H54 (cell line): ENCODE measurements at regions not wholly inside any gene's neighbourhood (a gene's known extent, or its start where the extent isn't known, plus 50 kb on each side); places are given as distances from the start of the nearest gene placed in this dataset.

Experiments
- DNase-seq: peaks from one replicate; pipeline ENCODE4 v3.0.0; 2011; ENCODE audit warnings: low spot score, mixed read lengths; ENCODE audit not compliant: insufficient read length
- FAIRE-seq: peaks from 3 replicates; lab custom pipeline; 2011; peaks lifted over from hg19 to GRCh38; lab: Jason Lieb, UNC
- POLR2A ChIP-seq: IDR thresholded peaks from 2 replicates; pipeline ENCODE4 v1.6.1; 2011; ENCODE audit warnings: low read depth, mild to moderate bottlenecking, low read length

DNA sequence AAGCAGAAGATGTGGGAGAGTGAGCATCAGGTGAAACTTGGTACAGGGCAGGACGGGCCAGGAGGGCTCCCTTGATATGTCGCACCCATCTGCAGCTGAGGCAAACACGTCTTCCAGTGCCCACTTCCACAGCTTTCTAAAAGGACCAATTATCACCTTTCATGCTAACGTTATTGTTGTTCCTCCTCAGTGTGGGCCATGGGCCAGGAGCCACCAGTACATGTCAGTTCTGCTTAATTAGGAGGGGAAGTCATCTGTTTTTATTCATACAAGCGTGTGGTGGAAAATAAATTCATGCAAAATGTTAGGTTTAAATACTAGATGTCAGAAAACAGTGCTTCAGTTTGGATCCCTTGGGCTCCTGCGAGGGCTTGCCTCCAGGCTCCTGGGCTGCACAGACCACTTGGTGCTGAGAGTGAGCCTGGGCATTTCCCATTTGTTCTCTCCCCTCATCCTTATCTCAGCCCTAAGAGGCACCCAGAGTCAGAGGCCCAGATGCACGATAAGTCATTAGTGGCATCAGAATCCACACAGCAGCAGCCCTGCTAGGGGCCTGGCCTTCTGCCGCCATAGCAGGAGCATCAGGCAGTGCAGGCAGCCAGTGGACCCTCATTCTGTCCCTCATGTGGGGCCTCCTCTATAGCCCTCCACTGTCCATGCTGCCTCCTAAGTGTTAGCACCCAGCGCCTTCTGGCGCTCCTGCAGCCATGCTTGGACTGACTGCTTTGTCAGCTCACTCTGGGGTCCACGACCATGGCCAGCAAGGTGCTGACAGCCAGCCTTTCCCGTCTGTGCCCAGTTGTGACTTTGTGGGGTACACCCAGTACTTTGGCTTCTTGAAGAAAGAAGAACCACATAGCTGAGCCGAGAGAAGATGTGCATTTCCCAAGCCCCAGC is 539.8 kb upstream of the RAB6C start:
- DNase-seq (no peak), FAIRE-seq (no peak)
- TF ChIP-seq POLR2A = no peak

DNA sequence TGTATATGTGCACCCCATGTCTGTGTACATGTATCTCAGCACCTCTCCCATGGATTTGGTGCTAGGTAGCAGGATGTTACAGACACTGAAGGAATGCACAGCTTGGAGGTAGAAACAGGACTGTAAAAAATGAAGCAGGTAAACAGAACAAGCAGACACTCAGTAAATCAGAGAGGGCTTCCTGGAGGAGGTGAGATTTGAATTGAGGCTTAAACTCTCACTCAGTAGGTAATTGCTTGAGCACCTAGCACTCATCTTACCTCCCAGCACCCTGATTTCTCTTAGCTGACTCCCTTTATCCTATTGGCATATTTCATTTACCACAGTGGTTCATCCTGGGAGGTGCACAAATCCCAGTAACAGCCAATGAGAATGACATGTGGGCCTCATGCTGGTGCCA is 537.9 kb upstream of the RAB6C start:
- no peak for TF ChIP-seq POLR2A
- FAIRE-seq (no peak), DNase-seq (no peak)

DNA sequence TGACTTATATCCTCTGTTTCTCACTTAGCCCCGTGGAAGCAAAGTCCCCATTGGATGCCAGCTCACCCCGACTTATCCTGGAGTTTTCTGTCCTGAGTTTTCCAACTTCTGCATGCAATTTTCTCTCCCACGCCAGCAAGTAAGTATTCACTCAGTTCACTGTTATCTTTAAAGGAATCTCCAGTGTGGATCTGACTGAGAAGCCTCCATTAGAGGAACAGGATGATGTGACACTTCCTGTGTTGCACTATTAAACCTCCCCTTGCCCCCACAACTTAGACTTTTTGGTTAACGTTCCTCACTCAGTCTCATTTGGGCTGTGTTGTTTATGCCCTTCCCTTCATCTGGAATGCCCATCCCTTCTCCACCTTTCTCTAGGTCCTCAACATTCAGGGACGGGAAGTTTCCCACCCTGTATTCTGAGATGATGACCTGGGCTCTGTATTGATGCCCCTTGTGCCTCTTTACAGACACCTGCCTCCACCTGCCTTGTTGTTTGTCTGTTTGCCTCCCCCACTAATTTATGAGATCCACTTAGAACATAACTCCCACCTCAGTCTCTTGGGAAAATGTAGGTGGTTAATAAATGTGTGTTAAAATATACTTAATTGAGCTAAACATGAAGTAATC is 536.1 kb upstream of the RAB6C start:
- TF ChIP-seq POLR2A = no peak
- FAIRE-seq (no peak), DNase-seq (no peak)

DNA sequence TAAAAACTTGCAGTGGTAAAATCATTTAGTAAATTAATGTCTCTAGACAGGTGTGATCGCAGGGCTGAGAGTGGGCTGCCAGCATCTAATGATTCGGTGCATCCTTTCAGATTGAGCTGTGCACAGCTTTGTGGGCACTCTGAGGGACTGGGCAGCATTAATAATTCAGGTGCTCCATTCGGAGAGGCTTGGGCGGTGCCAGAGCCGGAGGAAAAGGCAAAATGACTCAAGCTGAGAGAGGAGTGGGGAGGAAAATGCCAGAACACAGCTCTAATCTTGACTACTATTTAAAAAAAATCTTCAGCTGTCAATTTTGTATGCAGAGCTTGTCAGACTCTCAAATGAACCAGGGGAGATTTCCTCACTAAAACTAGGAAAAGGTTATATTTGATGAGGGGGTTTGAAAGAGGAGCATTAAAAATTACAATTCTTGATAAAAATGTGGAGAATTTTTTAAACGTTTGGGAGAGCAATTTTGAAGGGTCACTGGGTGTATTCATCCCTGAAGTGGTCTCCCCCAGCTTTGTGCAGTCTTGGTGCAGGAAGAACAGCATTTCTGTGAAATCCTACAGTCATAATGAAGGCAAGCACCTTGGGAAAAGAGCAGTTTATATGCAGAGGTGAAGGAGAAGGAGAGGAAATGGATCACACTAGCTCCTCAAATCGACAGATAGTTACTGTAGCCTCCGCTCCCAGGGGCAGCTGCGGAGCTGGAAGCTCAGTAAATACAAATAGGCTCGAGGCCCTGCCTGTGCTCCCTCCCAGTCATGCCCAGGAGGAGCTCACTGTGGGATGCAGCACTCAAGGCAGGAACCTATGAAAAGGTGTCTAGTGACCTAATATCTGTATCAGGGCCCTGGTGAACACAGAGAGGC is 535.4 kb upstream of the RAB6C start:
- DNase-seq (no peak), FAIRE-seq (no peak)
- TF ChIP-seq POLR2A = no peak

DNA sequence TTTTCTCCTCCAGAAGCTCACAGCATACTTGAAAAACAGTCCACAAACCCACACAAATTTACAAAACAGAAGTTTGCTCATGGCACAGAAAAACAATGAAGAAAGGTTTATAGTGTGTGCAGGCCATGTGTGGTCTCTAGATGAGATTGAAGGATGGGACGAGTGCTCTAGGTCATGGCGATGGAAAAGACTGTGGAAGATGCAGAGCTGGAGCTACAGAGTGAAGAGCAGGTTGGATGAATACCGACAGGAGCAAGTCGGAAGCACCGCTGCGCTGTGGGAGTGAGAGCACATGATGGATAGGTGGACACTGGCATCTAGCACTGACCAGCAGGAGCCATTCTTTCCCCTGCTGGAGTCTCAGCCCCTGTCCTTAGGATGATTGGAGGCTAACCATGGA is 534.7 kb upstream of the RAB6C start:
- no peak for FAIRE-seq
- no peak for TF ChIP-seq POLR2A

DNA sequence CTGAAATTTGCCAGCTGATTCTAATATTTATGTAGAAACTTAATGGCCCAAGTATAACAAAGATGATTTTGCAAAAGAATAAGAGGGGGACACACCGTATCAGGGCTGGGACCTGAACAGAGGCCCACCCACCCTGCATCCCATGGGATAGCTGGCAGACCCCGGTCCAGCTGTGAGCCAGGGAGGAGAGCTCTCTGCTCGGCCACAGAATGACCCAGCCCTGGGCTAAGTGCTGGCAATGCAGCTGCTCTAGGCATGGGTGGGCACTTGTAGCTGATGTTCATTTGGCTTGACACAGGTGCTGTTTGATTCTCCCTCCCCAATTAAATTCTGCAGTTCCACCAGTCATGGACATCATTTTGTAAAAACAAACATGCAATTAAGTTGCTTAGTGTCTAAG is 522.8 kb upstream of the RAB6C start:
- DNase-seq (no peak), FAIRE-seq (no peak)
- TF ChIP-seq POLR2A = no peak

More for the DNA sequence above, 534.7 kb upstream of the RAB6C start:
- no peak for DNase-seq

DNA sequence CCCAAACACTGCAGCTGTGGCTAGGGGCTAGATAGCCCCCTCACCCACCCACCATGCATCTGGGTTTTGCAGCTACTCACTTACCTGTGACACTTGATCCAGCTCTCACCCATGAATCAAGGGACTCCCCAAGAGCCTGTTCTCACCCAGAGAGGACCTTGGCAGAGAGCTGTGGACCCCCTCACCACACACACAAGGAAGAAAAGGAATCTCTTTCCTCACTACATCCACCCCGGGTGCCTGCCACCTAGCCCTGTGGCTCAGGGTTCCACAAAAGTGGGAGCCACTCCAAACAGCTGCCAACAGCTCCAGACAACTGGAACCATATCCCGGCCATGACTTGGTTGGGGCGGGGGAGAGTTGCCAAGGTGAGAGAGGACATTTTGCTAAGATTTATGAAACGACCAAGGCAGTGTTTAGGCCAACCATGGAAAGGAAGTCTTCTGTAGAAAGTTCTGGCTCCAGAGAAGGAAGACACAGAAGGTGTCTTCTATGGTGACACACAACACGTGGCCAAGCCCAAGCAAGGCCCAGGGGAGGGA is 522.1 kb upstream of the RAB6C start:
- TF ChIP-seq POLR2A = no peak
- no peak for DNase-seq
- no peak for FAIRE-seq

DNA sequence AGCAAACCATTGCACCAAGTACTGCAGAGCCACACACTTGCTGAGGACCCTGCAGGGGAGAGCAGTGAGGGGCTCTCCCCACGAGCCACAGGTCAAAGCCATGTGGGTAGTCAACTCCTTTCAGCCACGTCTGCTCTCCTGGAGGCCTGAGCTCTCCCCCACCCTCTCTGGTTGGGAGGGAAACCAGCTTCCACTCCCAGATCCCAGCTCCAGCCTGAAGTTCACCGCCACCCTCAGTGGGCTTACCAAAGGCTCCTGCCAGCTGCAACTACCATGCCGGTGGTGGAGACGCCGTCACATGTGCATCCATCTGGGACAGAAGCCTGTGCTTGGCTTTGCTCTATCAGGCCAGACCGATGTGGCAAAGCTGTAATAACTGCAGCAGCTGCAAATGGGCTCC is 521.5 kb upstream of the RAB6C start:
- DNase-seq (no peak), FAIRE-seq (no peak)
- no peak for TF ChIP-seq POLR2A

DNA sequence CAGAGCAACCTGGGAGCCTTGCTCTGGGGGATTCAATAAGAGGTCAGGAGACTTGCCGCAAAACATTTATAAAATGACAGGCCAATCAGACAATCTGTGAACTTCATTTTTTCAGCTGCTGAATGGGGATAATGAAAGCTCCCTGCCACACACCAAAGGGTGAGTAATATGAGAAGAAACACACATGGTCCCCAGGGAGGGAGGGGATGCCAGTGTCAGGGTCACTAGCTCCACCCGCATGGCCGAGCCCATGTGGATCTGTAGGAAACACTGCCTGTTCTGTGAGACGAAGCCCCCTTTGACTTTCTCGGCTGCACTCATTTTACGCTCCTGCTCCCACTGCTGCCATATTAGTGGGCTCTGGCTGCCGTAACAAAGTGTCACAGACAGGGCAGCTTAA is 521.0 kb upstream of the RAB6C start:
- no peak for TF ChIP-seq POLR2A
- DNase-seq = no peak
- FAIRE-seq = no peak

DNA sequence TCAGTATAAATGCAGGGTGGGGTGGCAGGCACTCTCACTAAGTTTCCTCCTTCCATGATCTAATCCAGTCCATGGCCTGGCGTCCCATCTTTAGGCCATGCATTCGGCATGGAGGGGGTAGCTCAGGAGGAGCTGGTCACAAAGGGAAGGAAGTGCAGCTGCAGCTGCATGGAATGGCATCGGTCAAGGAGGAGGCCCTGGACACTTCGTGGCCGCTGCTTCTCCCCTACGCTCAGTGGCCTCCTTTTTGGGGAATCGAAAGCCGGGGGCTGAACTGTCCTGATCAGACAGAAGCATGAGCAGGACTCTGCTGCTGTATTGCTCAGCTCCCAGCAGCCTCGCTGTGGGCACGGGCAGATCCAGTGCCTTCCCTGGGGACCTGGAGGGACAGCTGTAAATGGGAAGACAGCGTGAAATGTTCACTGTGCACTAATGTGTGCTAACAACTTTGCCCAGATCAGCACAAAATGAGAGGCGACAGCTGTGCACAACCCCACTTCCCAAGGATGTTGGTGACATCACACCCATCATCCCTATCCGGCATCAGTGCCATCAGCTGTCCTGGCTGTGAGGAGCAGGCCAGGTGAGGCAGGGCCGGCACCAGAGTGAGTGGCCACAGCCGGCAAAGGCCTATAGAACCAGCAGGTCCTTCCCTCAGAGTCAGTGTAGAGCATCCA is 520.1 kb upstream of the RAB6C start:
- FAIRE-seq (no peak), DNase-seq (no peak)
- no peak for TF ChIP-seq POLR2A

DNA sequence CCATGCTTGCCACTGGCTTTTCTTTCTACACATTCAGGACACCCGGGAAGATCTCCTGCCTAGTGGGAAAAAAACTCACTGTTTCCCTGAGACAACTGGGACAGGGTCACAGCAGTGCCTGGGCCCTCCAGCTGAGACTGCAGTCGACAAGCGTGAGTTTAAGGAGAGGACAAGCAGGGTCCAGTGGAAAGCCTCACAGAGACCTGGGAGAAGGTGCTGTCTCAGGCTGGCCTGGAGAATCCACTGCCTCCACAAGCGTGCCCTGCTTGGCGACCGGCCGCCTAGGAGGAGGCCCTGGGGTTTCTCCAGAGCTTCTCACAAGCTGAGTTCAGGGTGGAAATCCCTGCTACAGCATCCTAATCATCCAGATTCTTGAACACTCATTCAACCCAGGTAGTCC is 519.6 kb upstream of the RAB6C start:
- FAIRE-seq = no peak
- TF ChIP-seq POLR2A = no peak
- DNase-seq = no peak

DNA sequence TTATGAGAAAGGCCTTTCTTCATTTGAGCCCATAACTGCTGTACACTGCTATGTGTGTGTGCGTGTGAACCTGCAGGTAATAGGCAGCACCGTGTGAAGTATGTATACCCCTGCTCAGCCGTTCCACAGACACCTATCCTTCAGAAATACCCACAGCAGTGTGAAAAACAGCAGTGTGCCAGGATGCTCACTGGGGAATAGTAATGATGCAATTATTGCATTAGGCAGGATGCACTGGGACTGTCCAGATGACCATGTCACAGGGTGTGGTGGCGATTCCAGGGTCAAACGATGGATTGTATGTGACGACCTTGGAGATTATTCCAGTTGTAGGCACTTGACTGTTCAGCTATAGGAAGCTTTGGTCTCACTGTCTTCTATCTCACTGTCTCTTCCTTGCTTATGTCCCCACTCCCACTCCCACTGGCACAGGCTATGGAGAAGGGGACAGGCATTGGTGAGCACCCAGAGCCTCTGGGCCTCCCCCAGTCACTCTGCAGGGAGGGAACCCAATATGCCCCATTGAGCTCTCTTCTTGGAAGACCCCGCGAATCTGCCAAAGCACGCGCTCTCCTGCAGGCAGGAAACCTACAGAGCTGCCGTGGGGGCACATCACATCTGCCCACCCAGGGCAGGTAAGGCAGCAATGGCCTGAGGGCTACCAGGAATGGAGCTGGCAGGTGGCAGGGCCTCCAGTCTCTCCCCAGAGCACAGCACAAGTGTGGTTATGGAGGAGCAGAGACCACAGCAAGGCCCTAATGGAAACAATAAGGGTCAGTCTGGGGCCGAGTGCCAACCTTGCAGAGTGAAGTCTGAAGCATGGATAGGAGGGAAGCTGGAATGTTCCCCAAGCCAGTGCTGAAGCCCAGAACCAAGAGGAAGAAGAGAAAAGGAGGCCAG is 518.9 kb upstream of the RAB6C start:
- no peak for TF ChIP-seq POLR2A
- no peak for FAIRE-seq
- no peak for DNase-seq
